Coronary artery (tissue), 2 donors: ENCODE measurements at regions not wholly inside any gene's neighbourhood (a gene's known extent, or its start where the extent isn't known, plus 50 kb on each side); places are given as distances from the start of the nearest gene placed in this dataset.
"Not testable (repeated sequence)": the region's sequence is repeated elsewhere in the genome, so short reads cannot be mapped to it uniquely, and the experiment has no call there.

Source experiments
- DNase-seq: peaks from one replicate; pipeline ENCODE4 v3.0.0-alpha.2; 2017; ENCODE audit warnings: low spot score
- H3K27ac ChIP-seq, 2 donors: fragments of 200-600 bp; sonication (generic); one replicate each; pipeline ENCODE4 v1.5.1; 2016 to 2019
- H3K4me3 ChIP-seq: fragments of 200-600 bp; sonication (generic); 2 replicates; pipeline ENCODE4 v1.5.1; 2016; ENCODE audit warnings: mild to moderate bottlenecking, moderate library complexity
- TF ChIP-seq, protein P1 (sequence below): fragments of 200-600 bp; sonication (generic); IDR thresholded peaks from one replicate; pipeline ENCODE4 v1.5.1; 2019; ENCODE audit warnings: antibody characterized with exemption

DNA sequence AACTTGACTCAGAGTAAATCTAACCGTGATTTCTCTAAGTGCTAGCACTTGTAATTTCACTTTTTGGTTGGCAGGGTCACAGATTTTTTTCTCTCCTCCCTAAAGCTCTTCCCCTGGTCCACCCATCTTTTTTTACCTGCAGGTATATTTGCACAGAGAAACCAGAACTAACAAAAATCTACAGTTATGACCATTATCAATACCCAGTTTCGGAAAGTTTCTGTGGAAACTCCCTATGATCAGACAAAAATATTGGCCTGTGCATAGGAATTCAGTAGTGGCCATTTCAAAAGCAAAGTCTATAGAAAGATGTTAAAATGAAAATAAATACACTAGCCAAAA is 62.4 kb upstream of the ATF7IP2 start:
- H3K4me3 ChIP-seq: no peak overlapping the region
- no peak for DNase-seq
- TF ChIP-seq, protein P1, sequence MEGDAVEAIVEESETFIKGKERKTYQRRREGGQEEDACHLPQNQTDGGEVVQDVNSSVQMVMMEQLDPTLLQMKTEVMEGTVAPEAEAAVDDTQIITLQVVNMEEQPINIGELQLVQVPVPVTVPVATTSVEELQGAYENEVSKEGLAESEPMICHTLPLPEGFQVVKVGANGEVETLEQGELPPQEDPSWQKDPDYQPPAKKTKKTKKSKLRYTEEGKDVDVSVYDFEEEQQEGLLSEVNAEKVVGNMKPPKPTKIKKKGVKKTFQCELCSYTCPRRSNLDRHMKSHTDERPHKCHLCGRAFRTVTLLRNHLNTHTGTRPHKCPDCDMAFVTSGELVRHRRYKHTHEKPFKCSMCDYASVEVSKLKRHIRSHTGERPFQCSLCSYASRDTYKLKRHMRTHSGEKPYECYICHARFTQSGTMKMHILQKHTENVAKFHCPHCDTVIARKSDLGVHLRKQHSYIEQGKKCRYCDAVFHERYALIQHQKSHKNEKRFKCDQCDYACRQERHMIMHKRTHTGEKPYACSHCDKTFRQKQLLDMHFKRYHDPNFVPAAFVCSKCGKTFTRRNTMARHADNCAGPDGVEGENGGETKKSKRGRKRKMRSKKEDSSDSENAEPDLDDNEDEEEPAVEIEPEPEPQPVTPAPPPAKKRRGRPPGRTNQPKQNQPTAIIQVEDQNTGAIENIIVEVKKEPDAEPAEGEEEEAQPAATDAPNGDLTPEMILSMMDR: no peak
- no peak overlapping the region for H3K27ac ChIP-seq

- DNase-seq: no peak
- no peak overlapping the region for H3K4me3 ChIP-seq
- H3K27ac ChIP-seq: no peak overlapping the region
- TF ChIP-seq, protein P1: no peak
Observed at GRCh38 chr16:10324210-10324609, 61.7 kb upstream of the ATF7IP2 start.

DNA sequence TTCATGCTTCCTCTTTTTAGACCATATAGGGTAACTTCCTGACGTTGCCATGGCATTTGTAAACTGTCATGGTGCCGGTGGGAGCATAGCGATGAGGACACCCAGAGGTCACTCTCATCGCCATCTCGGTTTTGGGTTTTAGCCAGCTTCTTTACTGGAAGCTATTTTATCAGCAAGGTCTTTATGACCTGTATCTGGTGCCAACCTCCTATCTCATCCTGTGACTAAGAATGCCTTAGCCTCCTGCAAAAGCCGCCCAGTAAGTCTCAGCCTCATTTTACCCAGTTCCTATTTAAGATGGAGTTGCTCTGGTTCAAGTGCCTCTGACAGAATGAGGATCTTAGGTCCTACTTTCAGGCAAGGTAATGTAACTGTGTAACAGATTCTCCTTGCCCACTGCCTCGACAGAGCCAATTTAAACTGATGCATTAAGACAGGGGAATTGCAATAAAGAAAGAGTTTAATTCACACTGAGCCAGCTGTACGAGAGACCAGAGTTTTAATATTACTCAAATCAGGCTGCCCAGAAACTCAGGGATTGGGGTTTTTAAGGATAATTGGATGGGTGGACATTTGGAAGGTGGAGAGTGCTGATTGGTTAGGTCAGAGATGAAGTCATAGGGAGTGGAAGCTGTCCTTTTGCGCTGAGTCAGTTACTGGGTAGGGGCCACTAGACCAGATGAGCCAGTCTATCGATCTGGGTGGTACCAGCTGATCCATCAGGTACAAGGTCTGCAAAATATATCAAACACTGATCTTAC is 59.9 kb upstream of the ATF7IP2 start:
- Histone ChIP-seq H3K4me3 (no peak overlapping the region), H3K27ac (no peak overlapping the region)
- TF ChIP-seq, protein P1: no peak
- no peak for DNase-seq

- DNase-seq: no peak
- Histone ChIP-seq H3K4me3 (no peak overlapping the region), H3K27ac (no peak overlapping the region)
- TF ChIP-seq, protein P1: no peak
Observed at GRCh38 chr16:10326647-10327046, 59.2 kb upstream of the ATF7IP2 start.

GRCh38 chr16:10328291-10328690 is 57.6 kb upstream of the ATF7IP2 start:
- not testable (repeated sequence) for H3K27ac ChIP-seq

DNA sequence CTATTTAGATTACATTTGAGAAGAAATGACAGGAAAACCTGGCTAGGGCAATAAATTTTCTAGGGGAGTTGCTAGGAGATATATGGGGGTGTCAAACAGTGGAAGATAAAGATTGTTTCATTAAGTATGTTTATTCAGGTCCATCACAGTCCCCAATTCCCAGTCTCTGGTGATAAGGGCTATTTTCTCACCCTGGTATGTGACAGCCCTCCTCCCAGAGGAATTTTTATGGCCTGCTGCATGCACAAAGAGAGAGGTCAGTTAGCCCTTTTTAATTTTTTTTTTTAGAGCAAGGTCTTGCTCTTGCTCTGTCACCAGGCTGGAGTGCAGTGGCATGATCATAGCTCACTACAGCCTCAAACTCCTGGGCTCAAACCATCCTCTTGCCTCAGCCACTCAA is 53.6 kb upstream of the ATF7IP2 start:
- Histone ChIP-seq H3K27ac (no peak overlapping the region), H3K4me3 (no peak overlapping the region)
- no peak for DNase-seq
- TF ChIP-seq, protein P1: no peak

More at GRCh38 chr16:10328291-10328690, 57.6 kb upstream of the ATF7IP2 start:
- H3K4me3 ChIP-seq, DNase-seq: not testable (repeated sequence)

DNA sequence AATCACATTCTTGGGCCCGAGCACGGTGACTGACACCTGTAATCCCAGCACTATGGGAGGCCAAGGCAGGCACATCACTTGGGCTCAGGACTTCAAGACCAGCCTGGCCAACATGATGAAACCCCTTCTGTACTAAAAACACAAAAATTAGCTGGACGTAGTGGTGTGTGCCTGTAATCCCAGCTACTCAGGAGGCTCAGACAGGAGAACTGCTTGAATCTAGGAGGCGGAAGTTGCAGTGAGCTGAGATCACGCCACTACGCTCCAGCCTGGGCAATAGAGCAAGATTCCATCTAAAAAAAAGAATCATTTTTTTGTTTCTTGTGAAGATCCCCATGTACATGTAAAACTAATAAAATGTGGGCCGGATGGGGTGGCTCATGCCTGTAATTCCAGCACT is 53.1 kb upstream of the ATF7IP2 start:
- Histone ChIP-seq H3K27ac (no peak overlapping the region), H3K4me3 (no peak overlapping the region)
- TF ChIP-seq, protein P1: no peak
- DNase-seq: no peak
